Lung (tissue), 11 donors: ENCODE measurements at regions not wholly inside any gene's neighbourhood (a gene's known extent, or its start where the extent isn't known, plus 50 kb on each side); places are given as distances from the start of the nearest gene placed in this dataset.
"Not testable (repeated sequence)": the region's sequence is repeated elsewhere in the genome, so short reads cannot be mapped to it uniquely, and the experiment has no call there.

Experiments
- ATAC-seq: fragments of 200-7000 bp; cut with Tn5 transposase; one replicate; pipeline ENCODE4 v1.9.1; 2020; ENCODE audit warnings: moderate number of reproducible peaks; ENCODE audit not compliant: insufficient read depth, low FRiP score
- DNase-seq, 3 donors: peaks; one replicate each; pipeline ENCODE4 v3.0.0-alpha.2; 2013 to 2017
- H3K27ac ChIP-seq, 2 donors: one replicate each; pipeline ENCODE4 v1.5.1; 2013; ENCODE audit warnings: mild to moderate bottlenecking in 2 of 2, moderate library complexity in 2 of 2, control low read depth in 1 of 2, inconsistent platforms in 1 of 2, low read depth in 1 of 2, low read length in 1 of 2
- H3K27me3 ChIP-seq, 3 donors: one replicate each; pipeline ENCODE4 v1.5.1; 2013; ENCODE audit warnings: low read length in 2 of 3; ENCODE audit not compliant: control insufficient read depth in 3 of 3, insufficient read depth in 3 of 3
- H3K36me3 ChIP-seq, 4 donors: one replicate each; pipeline ENCODE4 v1.5.1; 2013; ENCODE audit warnings: low read length in 4 of 4, mild to moderate bottlenecking in 1 of 4, moderate library complexity in 1 of 4; ENCODE audit not compliant: control insufficient read depth in 4 of 4, insufficient read depth in 4 of 4
- H3K4me1 ChIP-seq, 5 donors: one replicate each; pipeline ENCODE4 v1.5.1; 2013; ENCODE audit warnings: low read length in 5 of 5, mild to moderate bottlenecking in 2 of 5, moderate library complexity in 1 of 5; ENCODE audit not compliant: control insufficient read depth in 5 of 5, insufficient read depth in 5 of 5
- H3K4me3 ChIP-seq: one replicate; pipeline ENCODE4 v1.5.1; 2013; ENCODE audit warnings: mild to moderate bottlenecking, control low read depth, moderate library complexity
- H3K9ac ChIP-seq, 2 donors: one replicate each; pipeline ENCODE4 v1.5.1; 2013; ENCODE audit warnings: low read length in 2 of 2, control low read depth in 1 of 2; ENCODE audit not compliant: insufficient read depth in 1 of 2
- H3K9me3 ChIP-seq, 4 donors: one replicate each; pipeline ENCODE4 v1.5.1; 2013; ENCODE audit warnings: low read length in 3 of 4, mild to moderate bottlenecking in 1 of 4, moderate library complexity in 1 of 4; ENCODE audit not compliant: control insufficient read depth in 4 of 4, insufficient read depth in 3 of 4
- WGBS, 2 donors: extraction: QIAGEN DNeasy Blood & Tissue Kit; methylation state at CpG; one replicate each; pipeline ENCODE4 v1.1.7; 2013; 5-methylcytosine and 5-hydroxymethylcytosine counted together
- TF ChIP-seq, protein P1 (sequence below): IDR thresholded peaks from 2 replicates; pipeline ENCODE4 v1.5.1; 2012; ENCODE audit warnings: mild to moderate bottlenecking; ENCODE audit errors: control extremely low read depth, extremely low read depth
- donor health status: control.
- donor health status: control.
- donor health status: Bipolar disorder and iron deficiency.
- donor health status: healthy.
- donor health status: DM: yes; HTN: yes; CAD: no.

- DNase-seq (no peak), ATAC-seq (no peak)
- Histone ChIP-seq H3K4me3 (no peak overlapping the region), H3K27ac (no peak overlapping the region), H3K36me3 (no peaks in the 10 kb centered on the region), H3K9me3 (no peaks in the 10 kb centered on the region), H3K27me3 (peaks cover 0 to 6% (median 0%) of the 10 kb centered on the region in 3 donors), H3K4me1 (peaks cover 0 to 5% (median 0%) of the 10 kb centered on the region in 5 donors), H3K9ac (no peak overlapping the region)
- TF ChIP-seq, protein P1, sequence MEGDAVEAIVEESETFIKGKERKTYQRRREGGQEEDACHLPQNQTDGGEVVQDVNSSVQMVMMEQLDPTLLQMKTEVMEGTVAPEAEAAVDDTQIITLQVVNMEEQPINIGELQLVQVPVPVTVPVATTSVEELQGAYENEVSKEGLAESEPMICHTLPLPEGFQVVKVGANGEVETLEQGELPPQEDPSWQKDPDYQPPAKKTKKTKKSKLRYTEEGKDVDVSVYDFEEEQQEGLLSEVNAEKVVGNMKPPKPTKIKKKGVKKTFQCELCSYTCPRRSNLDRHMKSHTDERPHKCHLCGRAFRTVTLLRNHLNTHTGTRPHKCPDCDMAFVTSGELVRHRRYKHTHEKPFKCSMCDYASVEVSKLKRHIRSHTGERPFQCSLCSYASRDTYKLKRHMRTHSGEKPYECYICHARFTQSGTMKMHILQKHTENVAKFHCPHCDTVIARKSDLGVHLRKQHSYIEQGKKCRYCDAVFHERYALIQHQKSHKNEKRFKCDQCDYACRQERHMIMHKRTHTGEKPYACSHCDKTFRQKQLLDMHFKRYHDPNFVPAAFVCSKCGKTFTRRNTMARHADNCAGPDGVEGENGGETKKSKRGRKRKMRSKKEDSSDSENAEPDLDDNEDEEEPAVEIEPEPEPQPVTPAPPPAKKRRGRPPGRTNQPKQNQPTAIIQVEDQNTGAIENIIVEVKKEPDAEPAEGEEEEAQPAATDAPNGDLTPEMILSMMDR = no peak
- WGBS, 2 donors = 75 to 82% methylated on average over 3 of the region's 3 CpGs
Measured at GRCh38 chr7:26987338-26987737, 108.5 kb downstream of the HOXA1 start.

GRCh38 chr7:26978146-26978545, 113.8 kb upstream of the SKAP2 start:
- TF ChIP-seq, protein P1 = no peak
- Histone ChIP-seq H3K4me3 (no peak overlapping the region), H3K27ac (no peak overlapping the region), H3K9me3 (peaks cover 0 to 7% (median 0%) of the 10 kb centered on the region in 4 donors), H3K27me3 (peaks cover 0 to 2% (median 0%) of the 10 kb centered on the region in 3 donors), H3K9ac (no peak overlapping the region), H3K4me1 (no peaks in the 10 kb centered on the region), H3K36me3 (no peaks in the 10 kb centered on the region)
- DNase-seq (peak in 1 of 3 donors; percentile 49), ATAC-seq (no peak)
- 36 to 54% methylated on average over 2 of the region's 2 CpGs for WGBS, 2 donors

- H3K4me3 ChIP-seq = no peak overlapping the region
- ATAC-seq (no peak), DNase-seq (no peak)
- H3K9ac ChIP-seq = no peak overlapping the region
- H3K9me3 ChIP-seq = peaks cover 0 to 8% (median 3%) of the 10 kb centered on the region in 4 donors
- no peak overlapping the region for H3K27ac ChIP-seq
- no peaks in the 10 kb centered on the region for H3K36me3 ChIP-seq
- no peaks in the 10 kb centered on the region for H3K4me1 ChIP-seq
- TF ChIP-seq, protein P1 = no peak
- H3K27me3 ChIP-seq = peaks cover 0 to 2% (median 0%) of the 10 kb centered on the region in 3 donors
Measured at GRCh38 chr7:26976840-26977239, 112.5 kb upstream of the SKAP2 start.

- not testable (repeated sequence) for H3K4me3 ChIP-seq, H3K4me1 ChIP-seq, ATAC-seq, DNase-seq, H3K27me3 ChIP-seq, H3K27ac ChIP-seq, H3K9ac ChIP-seq, H3K36me3 ChIP-seq, H3K9me3 ChIP-seq
- WGBS, 2 donors = 96 to 97% methylated on average over 2 of the region's 2 CpGs
Measured at GRCh38 chr7:26971924-26972323, 107.5 kb upstream of the SKAP2 start.
